ENCODE measurements at regions not wholly inside any gene's neighbourhood (a gene's known extent, or its start where the extent isn't known, plus 50 kb on each side); places are given as distances from the start of the nearest gene placed in this dataset.

DNA sequence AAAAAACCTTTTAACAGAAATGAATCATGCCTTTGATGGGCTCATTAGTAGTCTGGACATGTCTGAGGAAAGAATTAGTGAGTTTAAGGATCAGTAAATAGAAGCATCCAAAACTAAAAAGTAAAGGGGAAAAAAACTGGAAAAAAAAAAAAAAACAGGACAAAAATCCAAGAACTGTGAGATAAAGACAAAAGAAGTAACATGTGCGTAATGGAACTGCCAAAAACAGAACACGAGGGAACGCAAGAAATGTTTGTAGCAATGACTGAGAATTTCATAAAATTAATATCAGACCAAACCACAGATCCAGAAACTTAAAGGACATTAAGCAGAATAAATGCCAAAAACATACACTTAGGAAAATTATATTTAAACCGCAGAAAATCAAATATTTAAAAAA, 77.4 kb downstream of the MS4A13 start:
- no peak overlapping the region for H3K27ac Mint-ChIP-seq (ENCODE audit: unreplicated experiment)
- TF ChIP-seq CTCF (IDR thresholded peaks at IDR 0.05) = no peak
- H3K36me3 Mint-ChIP-seq (ENCODE audit: low read depth) = no peaks in the 10 kb centered on the region
- H3K9me3 Mint-ChIP-seq (ENCODE audit: low read depth) = peaks cover 3% of the 10 kb centered on the region
- DNase-seq (ENCODE audit: low spot score) = no peak
- H3K4me3 Mint-ChIP-seq (ENCODE audit: unreplicated experiment) = no peak overlapping the region
- no peaks in the 10 kb centered on the region for H3K27me3 Mint-ChIP-seq (ENCODE audit: low read depth)
- no peaks in the 10 kb centered on the region for H3K4me1 Mint-ChIP-seq (ENCODE audit: low read depth)

GRCh38 chr11:60594998-60595642, 79.9 kb downstream of the MS4A13 start:
- no peaks in the 10 kb centered on the region for H3K27me3 Mint-ChIP-seq (ENCODE audit: low read depth)
- no peak overlapping the region for H3K27ac Mint-ChIP-seq (ENCODE audit: unreplicated experiment)
- H3K4me1 Mint-ChIP-seq (ENCODE audit: low read depth) = no peaks in the 10 kb centered on the region
- peaks cover 8% of the 10 kb centered on the region for H3K9me3 Mint-ChIP-seq (ENCODE audit: low read depth)
- DNase-seq (ENCODE audit: low spot score) = no peak
- H3K4me3 Mint-ChIP-seq (ENCODE audit: unreplicated experiment) = no peak overlapping the region
- H3K36me3 Mint-ChIP-seq (ENCODE audit: low read depth) = no peaks in the 10 kb centered on the region
- no peak for TF ChIP-seq CTCF (IDR thresholded peaks at IDR 0.05)

DNA sequence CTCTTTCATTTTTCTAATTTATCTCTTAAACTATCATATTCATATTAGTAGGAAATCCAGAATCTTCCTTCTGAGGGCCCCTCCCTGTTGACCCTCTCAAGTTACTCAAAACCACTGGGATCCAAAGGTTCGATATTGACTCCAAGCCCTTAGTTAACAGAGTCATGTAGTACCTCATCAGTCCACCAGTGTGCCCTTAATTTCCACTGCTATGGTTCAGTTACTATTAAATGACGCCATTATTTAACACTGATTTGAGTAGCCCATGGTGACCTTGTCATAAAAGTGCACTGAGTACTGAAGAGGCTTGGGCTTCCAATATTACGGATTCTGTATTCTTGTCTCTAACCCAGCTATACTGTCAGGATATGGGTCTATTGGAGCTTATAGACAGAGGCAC, 91.9 kb upstream of the MS4A8 start:
- Mint-ChIP-seq H3K4me3 (ENCODE audit: unreplicated experiment) (no peak overlapping the region), H3K27ac (ENCODE audit: unreplicated experiment) (no peak overlapping the region), H3K27me3 (ENCODE audit: low read depth) (peaks cover 24% of the 10 kb centered on the region), H3K36me3 (ENCODE audit: low read depth) (no peaks in the 10 kb centered on the region), H3K4me1 (ENCODE audit: low read depth) (no peaks in the 10 kb centered on the region), H3K9me3 (ENCODE audit: low read depth) (no peaks in the 10 kb centered on the region)
- no peak for DNase-seq (ENCODE audit: low spot score)
- TF ChIP-seq CTCF (IDR thresholded peaks at IDR 0.05) = no peak

DNA sequence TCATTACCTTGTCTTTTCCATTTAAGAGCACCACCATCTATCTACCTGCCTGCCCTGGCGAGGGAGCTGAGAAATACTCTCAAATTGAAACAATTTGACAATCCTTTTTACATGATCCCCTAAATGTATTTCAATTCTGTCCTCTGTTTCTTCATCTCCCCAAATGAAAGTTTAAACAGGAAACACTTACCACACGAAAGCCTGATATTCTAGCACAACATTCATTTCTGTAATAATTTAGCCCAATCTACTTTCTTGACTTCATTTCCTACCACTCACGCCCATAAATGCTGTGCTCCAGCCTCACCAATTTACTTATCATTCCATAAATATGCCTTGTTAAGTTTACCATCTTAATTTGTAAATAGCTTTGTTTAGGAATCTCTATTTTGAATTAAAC, 89.8 kb upstream of the MS4A8 start:
- no peaks in the 10 kb centered on the region for H3K9me3 Mint-ChIP-seq (ENCODE audit: low read depth)
- no peak overlapping the region for H3K4me3 Mint-ChIP-seq (ENCODE audit: unreplicated experiment)
- H3K27ac Mint-ChIP-seq (ENCODE audit: unreplicated experiment) = no peak overlapping the region
- H3K4me1 Mint-ChIP-seq (ENCODE audit: low read depth) = no peaks in the 10 kb centered on the region
- TF ChIP-seq CTCF (IDR thresholded peaks at IDR 0.05) = no peak
- peaks cover 33% of the 10 kb centered on the region for H3K27me3 Mint-ChIP-seq (ENCODE audit: low read depth)
- no peak for DNase-seq (ENCODE audit: low spot score)
- H3K36me3 Mint-ChIP-seq (ENCODE audit: low read depth) = no peaks in the 10 kb centered on the region

- H3K36me3 Mint-ChIP-seq (ENCODE audit: low read depth) = no peaks in the 10 kb centered on the region
These were observed 88.7 kb upstream of the MS4A8 start for GRCh38 chr11:60610702-60611101.

More at GRCh38 chr11:60610702-60611101, 88.7 kb upstream of the MS4A8 start:
- Mint-ChIP-seq H3K4me1 (ENCODE audit: low read depth) (no peaks in the 10 kb centered on the region), H3K9me3 (ENCODE audit: low read depth) (no peaks in the 10 kb centered on the region), H3K27ac (ENCODE audit: unreplicated experiment) (no peak overlapping the region), H3K27me3 (ENCODE audit: low read depth) (peaks cover 33% of the 10 kb centered on the region), H3K4me3 (ENCODE audit: unreplicated experiment) (no peak overlapping the region)
- no peak for TF ChIP-seq CTCF (IDR thresholded peaks at IDR 0.05)
- DNase-seq (ENCODE audit: low spot score) = no peak

Data from chondrocyte (in vitro differentiated cells).